ENCODE measurements at regions not wholly inside any gene's neighbourhood (a gene's known extent, or its start where the extent isn't known, plus 50 kb on each side); places are given as distances from the start of the nearest gene placed in this dataset.

DNA sequence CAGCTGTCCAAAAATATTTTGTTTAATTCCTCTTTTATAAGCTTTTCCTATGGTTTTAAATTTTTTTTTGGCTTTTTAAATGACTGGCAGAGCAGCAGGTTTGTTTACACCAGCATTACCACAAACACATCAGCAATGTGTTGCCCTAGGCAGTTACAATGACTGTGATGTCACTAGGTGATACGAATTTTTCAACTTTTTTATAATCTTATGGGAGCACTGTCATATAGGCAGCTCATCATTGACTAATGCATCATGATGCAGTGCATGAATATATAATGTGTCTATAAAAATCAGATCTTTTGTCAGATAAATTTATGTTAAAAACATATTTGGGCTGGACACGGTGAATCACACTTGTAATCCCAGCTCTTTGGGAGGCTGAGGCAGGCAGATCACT lies 231.6 kb upstream of the SLIT2 start:
- Histone ChIP-seq H3F3A (ENCODE audit: insufficient read depth, low read depth) (no peaks in the 10 kb centered on the region), H3K4me2 (no peak overlapping the region), H3K9me3 (ENCODE audit: insufficient read depth, low read depth) (no peaks in the 10 kb centered on the region), H4K20me1 (ENCODE audit: insufficient read depth) (no peaks in the 10 kb centered on the region), H3K27me3 (ENCODE audit: insufficient read depth, low read depth) (no peaks in the 10 kb centered on the region), H3K27ac (no peak overlapping the region), H3K4me3 (no peak overlapping the region), H3K4me1 (replicated peaks; ENCODE audit: insufficient read depth) (no peaks in the 10 kb centered on the region), H3K79me2 (ENCODE audit: low read depth) (no peaks in the 10 kb centered on the region), H2AFZ (no peak overlapping the region), H3K9me2 (ENCODE audit: insufficient read depth) (no peaks in the 10 kb centered on the region), H3K36me3 (ENCODE audit: low read depth) (no peaks in the 10 kb centered on the region)
- no peak for DNase-seq
- intact Hi-C loops (cut with micrococcal nuclease; ENCODE audit: unreplicated experiment): no loop called here
- POLR2A ChIA-PET (ENCODE audit: unreplicated experiment): no interaction called here
- no TSS peak for BruUV-seq (replicated peaks)
- CTCF ChIA-PET: no interaction called here
- TF ChIP-seq, protein P1, sequence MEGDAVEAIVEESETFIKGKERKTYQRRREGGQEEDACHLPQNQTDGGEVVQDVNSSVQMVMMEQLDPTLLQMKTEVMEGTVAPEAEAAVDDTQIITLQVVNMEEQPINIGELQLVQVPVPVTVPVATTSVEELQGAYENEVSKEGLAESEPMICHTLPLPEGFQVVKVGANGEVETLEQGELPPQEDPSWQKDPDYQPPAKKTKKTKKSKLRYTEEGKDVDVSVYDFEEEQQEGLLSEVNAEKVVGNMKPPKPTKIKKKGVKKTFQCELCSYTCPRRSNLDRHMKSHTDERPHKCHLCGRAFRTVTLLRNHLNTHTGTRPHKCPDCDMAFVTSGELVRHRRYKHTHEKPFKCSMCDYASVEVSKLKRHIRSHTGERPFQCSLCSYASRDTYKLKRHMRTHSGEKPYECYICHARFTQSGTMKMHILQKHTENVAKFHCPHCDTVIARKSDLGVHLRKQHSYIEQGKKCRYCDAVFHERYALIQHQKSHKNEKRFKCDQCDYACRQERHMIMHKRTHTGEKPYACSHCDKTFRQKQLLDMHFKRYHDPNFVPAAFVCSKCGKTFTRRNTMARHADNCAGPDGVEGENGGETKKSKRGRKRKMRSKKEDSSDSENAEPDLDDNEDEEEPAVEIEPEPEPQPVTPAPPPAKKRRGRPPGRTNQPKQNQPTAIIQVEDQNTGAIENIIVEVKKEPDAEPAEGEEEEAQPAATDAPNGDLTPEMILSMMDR (conservative IDR thresholded peaks at IDR 0.05): no peak
- no peak for TF ChIP-seq EZH2 (IDR thresholded peaks at IDR 0.05; ENCODE audit: low read depth)

DNA sequence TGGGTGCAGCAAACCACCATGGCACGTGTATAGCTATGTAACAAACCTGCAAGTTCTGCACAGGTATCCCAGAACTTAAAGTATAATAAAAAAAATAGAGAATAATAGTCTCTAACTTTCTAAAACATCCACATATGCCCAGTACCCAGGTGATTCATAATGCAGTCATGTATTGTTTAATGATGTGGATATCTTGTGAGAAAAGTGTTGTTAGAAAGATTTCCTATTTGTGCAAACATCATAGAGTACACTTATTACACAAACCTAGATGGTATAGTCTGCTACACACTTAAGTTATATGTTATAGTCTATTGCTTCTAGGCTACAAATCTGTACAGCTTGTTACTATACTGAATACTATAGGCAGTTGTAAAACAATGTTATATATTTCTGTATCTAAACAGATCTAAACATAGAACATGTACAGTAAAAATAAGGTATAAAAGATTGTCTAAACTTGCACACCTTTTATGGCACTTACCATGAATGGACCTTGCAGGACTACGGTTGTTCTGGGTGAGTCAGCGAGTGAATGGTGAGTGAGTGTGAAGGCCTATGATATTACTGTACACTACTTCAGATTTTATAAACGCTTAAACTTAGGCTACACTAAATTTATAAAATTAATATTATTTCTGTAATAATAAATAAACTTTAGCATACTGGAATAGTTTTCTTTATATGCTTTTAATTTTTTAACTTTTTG lies 232.2 kb upstream of the SLIT2 start:
- TF ChIP-seq, protein P1 (conservative IDR thresholded peaks at IDR 0.05): no peak
- no peak for TF ChIP-seq EZH2 (IDR thresholded peaks at IDR 0.05; ENCODE audit: low read depth)
- BruUV-seq (replicated peaks): no TSS peak
- ChIA-PET CTCF (no interaction called here), POLR2A (ENCODE audit: unreplicated experiment) (no interaction called here)
- Histone ChIP-seq H2AFZ (no peak overlapping the region), H3K4me2 (no peak overlapping the region), H3F3A (ENCODE audit: insufficient read depth, low read depth) (no peaks in the 10 kb centered on the region), H3K4me1 (replicated peaks; ENCODE audit: insufficient read depth) (no peaks in the 10 kb centered on the region), H3K79me2 (ENCODE audit: low read depth) (no peaks in the 10 kb centered on the region), H3K9me2 (ENCODE audit: insufficient read depth) (no peaks in the 10 kb centered on the region), H4K20me1 (ENCODE audit: insufficient read depth) (no peaks in the 10 kb centered on the region), H3K4me3 (no peak overlapping the region), H3K27ac (no peak overlapping the region), H3K9me3 (ENCODE audit: insufficient read depth, low read depth) (no peaks in the 10 kb centered on the region), H3K36me3 (ENCODE audit: low read depth) (no peaks in the 10 kb centered on the region), H3K27me3 (ENCODE audit: insufficient read depth, low read depth) (no peaks in the 10 kb centered on the region)
- DNase-seq: no peak
- intact Hi-C loops (cut with micrococcal nuclease; ENCODE audit: unreplicated experiment): no loop called here

DNA sequence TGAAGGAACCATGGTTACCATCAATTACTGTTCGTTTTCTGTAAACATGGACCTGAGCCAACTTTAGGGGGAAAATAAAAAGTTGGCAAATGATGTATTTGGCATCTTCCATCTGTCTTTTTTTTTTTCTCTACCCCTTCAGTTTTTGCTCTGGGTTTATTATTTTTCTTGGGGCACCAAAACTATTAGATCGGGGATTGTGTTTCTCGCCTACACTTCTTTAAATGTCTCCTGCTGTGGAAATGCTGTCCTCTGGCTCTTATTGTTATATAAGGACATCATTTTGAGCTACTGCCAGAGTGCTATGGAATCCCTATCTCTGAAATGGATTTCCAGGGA lies 234.0 kb upstream of the SLIT2 start:
- H4K20me1 ChIP-seq (ENCODE audit: insufficient read depth): no peaks in the 10 kb centered on the region
- no peaks in the 10 kb centered on the region for H3K27me3 ChIP-seq (ENCODE audit: insufficient read depth, low read depth)
- no peak overlapping the region for H3K27ac ChIP-seq
- TF ChIP-seq, protein P1 (conservative IDR thresholded peaks at IDR 0.05): no peak
- no peak for TF ChIP-seq EZH2 (IDR thresholded peaks at IDR 0.05; ENCODE audit: low read depth)
- no TSS peak for BruUV-seq (replicated peaks)
- no peak overlapping the region for H2AFZ ChIP-seq
- H3F3A ChIP-seq (ENCODE audit: insufficient read depth, low read depth): no peaks in the 10 kb centered on the region
- H3K4me2 ChIP-seq: no peak overlapping the region
- no peaks in the 10 kb centered on the region for H3K36me3 ChIP-seq (ENCODE audit: low read depth)
- ChIA-PET POLR2A (ENCODE audit: unreplicated experiment) (no interaction called here), CTCF (no interaction called here)
- no peak for DNase-seq
- H3K79me2 ChIP-seq (ENCODE audit: low read depth): no peaks in the 10 kb centered on the region
- no peaks in the 10 kb centered on the region for H3K4me1 ChIP-seq (replicated peaks; ENCODE audit: insufficient read depth)
- intact Hi-C loops (cut with micrococcal nuclease; ENCODE audit: unreplicated experiment): no loop called here
- no peaks in the 10 kb centered on the region for H3K9me3 ChIP-seq (ENCODE audit: insufficient read depth, low read depth)
- no peak overlapping the region for H3K4me3 ChIP-seq
- no peaks in the 10 kb centered on the region for H3K9me2 ChIP-seq (ENCODE audit: insufficient read depth)

All from PC-9 (cell line).